ENCODE measurements at regions not wholly inside any gene's neighbourhood (a gene's known extent, or its start where the extent isn't known, plus 50 kb on each side); places are given as distances from the start of the nearest gene placed in this dataset.

- Histone ChIP-seq H4K20me1 (ENCODE audit: low read depth) (no peaks in the 10 kb centered on the region), H2AFZ (replicated peaks) (no peak overlapping the region), H3K9me3 (ENCODE audit: low read depth) (no peaks in the 10 kb centered on the region), H3K36me3 (no peaks in the 10 kb centered on the region), H3K9ac (no peak overlapping the region), H3K27me3 (no peaks in the 10 kb centered on the region), H3K4me3 (no peak overlapping the region), H3F3A (ENCODE audit: low read depth) (no peaks in the 10 kb centered on the region), H3K4me1 (no peaks in the 10 kb centered on the region), H3K27ac (no peak overlapping the region), H3K4me2 (no peak overlapping the region), H3K79me2 (ENCODE audit: low read depth) (no peaks in the 10 kb centered on the region)
- Mint-ChIP-seq H3K27ac (no peak overlapping the region), H3K36me3 (no peaks in the 10 kb centered on the region), H3K4me3 (no peak overlapping the region), H3K27me3 (ENCODE audit: insufficient read depth, low read depth) (peaks cover 4% of the 10 kb centered on the region), H3K9me3 (peaks cover 26% of the 10 kb centered on the region), H3K4me1 (no peaks in the 10 kb centered on the region)
- TF ChIP-seq CTCF (IDR thresholded peaks at IDR 0.05) = peak; percentile 60
- no peak for TF ChIP-seq EZH2phosphoT487 (IDR thresholded peaks at IDR 0.05)
- DNase-seq (ENCODE audit: low spot score) = peak; percentile 52
Observed at GRCh38 chr6:153814136-153814535, 224.9 kb upstream of the OPRM1 start.

DNA sequence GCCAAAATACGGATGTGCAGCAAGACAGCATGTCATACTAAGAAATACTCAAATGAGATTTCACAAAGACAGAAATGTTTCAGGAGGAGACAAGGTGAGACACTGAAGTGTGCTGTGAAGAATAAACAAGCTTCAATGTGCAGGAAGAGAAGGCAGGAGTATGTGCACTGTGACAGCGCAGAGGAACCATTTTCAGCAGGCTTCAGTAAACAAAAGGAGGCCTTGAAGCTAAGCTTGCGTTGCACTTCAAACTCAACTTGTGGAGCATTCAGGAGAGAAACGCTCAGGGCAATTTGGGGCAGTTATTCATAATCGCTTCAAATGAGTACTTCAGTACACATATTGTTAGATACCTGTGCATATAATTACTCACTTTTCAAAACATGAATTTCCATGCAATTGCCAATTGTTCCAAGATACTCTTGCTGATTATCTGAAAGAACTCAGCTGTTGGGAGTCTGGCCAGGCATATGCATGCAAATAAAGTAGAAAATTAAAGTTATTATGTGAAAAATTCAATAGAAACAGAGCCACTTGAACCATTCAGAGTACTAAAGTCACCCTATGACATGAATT is 234.2 kb upstream of the OPRM1 start:
- H3K9ac ChIP-seq = no peak overlapping the region
- no peaks in the 10 kb centered on the region for H3K79me2 ChIP-seq (ENCODE audit: low read depth)
- Mint-ChIP-seq H3K27me3 (ENCODE audit: insufficient read depth, low read depth) (no peaks in the 10 kb centered on the region), H3K9me3 (no peaks in the 10 kb centered on the region), H3K4me1 (peaks cover 10% of the 10 kb centered on the region), H3K36me3 (no peaks in the 10 kb centered on the region), H3K4me3 (no peak overlapping the region), H3K27ac (no peak overlapping the region)
- no peaks in the 10 kb centered on the region for H3K9me3 ChIP-seq (ENCODE audit: low read depth)
- H4K20me1 ChIP-seq (ENCODE audit: low read depth) = no peaks in the 10 kb centered on the region
- no peak overlapping the region for H3K4me2 ChIP-seq
- H3K36me3 ChIP-seq = no peaks in the 10 kb centered on the region
- H2AFZ ChIP-seq (replicated peaks) = no peak overlapping the region
- no peaks in the 10 kb centered on the region for H3F3A ChIP-seq (ENCODE audit: low read depth)
- H3K4me3 ChIP-seq = no peak overlapping the region
- DNase-seq (ENCODE audit: low spot score) = no peak
- H3K27ac ChIP-seq = no peak overlapping the region
- H3K4me1 ChIP-seq = peaks cover 11% of the 10 kb centered on the region
- TF ChIP-seq EZH2 (IDR thresholded peaks at IDR 0.05) (no peak), CTCF (IDR thresholded peaks at IDR 0.05) (no peak), EZH2phosphoT487 (IDR thresholded peaks at IDR 0.05) (no peak)
- no peaks in the 10 kb centered on the region for H3K27me3 ChIP-seq

DNA sequence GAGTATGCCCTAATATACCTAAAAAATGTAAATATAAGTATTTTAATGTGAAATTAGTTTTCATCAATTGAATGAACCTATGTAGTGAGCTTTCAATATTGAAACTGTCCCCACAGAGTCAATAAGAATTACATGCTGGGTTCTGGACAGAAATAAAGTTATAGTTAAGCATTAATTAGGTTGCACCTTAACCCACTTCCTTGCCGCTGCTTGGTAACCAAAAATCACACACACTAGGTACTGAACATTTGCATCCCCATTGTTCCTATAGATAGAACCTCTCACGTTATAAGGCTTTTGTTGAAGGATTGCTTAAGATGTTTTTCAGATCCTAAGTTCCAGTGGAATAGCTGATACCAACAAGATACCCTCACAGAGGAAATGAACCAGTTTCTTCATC is 237.1 kb upstream of the OPRM1 start:
- no peak overlapping the region for H3K27ac ChIP-seq
- H2AFZ ChIP-seq (replicated peaks) = no peak overlapping the region
- Mint-ChIP-seq H3K4me1 (peaks cover 10% of the 10 kb centered on the region), H3K4me3 (no peak overlapping the region), H3K27ac (no peak overlapping the region), H3K27me3 (ENCODE audit: insufficient read depth, low read depth) (no peaks in the 10 kb centered on the region), H3K9me3 (no peaks in the 10 kb centered on the region), H3K36me3 (no peaks in the 10 kb centered on the region)
- H3K4me3 ChIP-seq = no peak overlapping the region
- no peaks in the 10 kb centered on the region for H3K27me3 ChIP-seq
- no peaks in the 10 kb centered on the region for H3F3A ChIP-seq (ENCODE audit: low read depth)
- H3K4me2 ChIP-seq = no peak overlapping the region
- no peak for TF ChIP-seq EZH2phosphoT487 (IDR thresholded peaks at IDR 0.05)
- TF ChIP-seq CTCF (IDR thresholded peaks at IDR 0.05) = no peak
- no peak for TF ChIP-seq EZH2 (IDR thresholded peaks at IDR 0.05)
- no peaks in the 10 kb centered on the region for H3K9me3 ChIP-seq (ENCODE audit: low read depth)
- no peak overlapping the region for H3K9ac ChIP-seq
- no peaks in the 10 kb centered on the region for H3K36me3 ChIP-seq
- DNase-seq (ENCODE audit: low spot score) = no peak
- no peaks in the 10 kb centered on the region for H3K79me2 ChIP-seq (ENCODE audit: low read depth)
- H4K20me1 ChIP-seq (ENCODE audit: low read depth) = no peaks in the 10 kb centered on the region
- peaks cover 11% of the 10 kb centered on the region for H3K4me1 ChIP-seq

Measured in neural progenitor cell (in vitro differentiated cells).